C4-2B (cell line): ENCODE measurements at regions not wholly inside any gene's neighbourhood (a gene's known extent, or its start where the extent isn't known, plus 50 kb on each side); places are given as distances from the start of the nearest gene placed in this dataset.

Experiments used
- CTCF ChIP-seq: fragments of 450-650 bp; conservative IDR thresholded peaks from 2 replicates; pipeline ENCODE4 v1.5.1; 2017; ENCODE audit warnings: mild to moderate bottlenecking
- ZFX ChIP-seq: fragments of 450-650 bp; IDR thresholded peaks from 2 replicates; pipeline ENCODE4 v1.6.1; 2017

- peak; percentile 13; the same call in 1 of the 2 replicates for TF ChIP-seq CTCF
- no peak for TF ChIP-seq ZFX
Observed at GRCh38 chr4:136687118-136687517, 845.2 kb downstream of the PCDH18 start.
